NCI-H2227 treated with DMSO at 0.1 percent for 48 hours (cell line): ENCODE measurements at regions not wholly inside any gene's neighbourhood (a gene's known extent, or its start where the extent isn't known, plus 50 kb on each side); places are given as distances from the start of the nearest gene placed in this dataset.

Source experiments
- DNase-seq: peaks from one replicate; lab custom pipeline; 2025; lab: John Stamatoyannopoulos, UW

DNA sequence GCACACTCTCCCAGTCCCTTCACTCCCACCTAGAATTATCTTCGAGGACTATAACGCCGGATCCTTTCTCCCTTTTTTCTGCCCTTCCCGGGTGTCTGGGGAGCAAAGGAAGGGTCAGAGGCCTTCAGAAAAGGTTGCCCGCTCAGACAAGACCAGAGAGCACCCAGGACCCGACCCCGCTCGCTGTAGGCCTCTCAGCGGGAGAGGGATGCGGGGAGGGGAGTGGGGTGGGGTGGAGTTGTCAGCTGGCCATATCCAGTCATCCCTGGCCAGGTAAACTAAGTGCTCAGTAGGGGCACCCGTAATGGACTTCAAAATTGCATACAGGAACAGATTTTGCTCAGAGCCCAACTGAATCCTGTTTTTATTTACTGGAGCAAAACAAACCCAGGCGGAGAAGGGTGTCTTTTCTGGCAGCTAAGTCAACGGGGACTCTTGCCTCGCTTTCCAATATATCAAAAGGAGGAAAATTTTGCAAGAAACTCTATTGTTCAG lies 65.0 kb downstream of the NOL4 start:
- DNase-seq, result peak; percentile 48

DNA sequence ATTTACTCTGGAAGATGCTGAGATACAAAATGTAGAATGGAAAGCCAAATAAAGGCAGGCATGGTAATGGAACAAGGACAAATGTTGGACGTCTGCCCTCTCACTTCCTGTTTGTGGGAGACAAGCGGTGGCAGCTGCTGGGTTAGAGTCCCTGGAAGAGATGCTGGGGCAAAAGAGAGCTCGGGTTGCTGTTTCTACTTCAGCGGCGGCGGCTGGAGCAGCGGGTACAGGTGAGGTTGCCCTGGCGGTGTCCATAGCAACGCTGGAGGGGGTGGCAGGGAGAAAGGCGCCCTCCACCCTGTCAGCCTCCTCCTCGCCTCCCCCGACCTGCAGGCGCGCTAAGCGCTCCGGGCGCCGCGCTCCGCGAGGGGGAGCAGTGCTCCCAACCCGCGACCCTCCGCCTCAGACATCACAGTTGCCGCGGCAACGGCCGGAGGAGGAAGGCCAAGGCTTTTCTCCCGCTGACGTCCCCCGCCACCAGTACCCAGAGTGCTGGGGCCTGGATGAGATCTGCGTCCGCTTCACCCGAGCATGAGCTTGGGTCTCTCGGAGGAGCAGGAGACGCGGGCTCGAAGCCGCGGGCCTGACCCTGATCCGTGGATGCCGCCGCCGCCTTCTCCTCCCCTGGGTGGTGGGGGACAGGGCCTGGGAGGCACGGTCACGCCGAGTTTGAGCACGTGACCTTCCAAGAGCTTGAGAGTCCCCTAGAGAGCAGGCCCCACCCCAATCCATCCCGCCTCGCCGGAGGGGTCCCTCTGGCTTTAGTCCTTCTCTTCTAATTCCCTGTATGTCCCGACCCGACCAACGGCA lies 65.6 kb downstream of the NOL4 start:
- peak; percentile 90 for DNase-seq

DNA sequence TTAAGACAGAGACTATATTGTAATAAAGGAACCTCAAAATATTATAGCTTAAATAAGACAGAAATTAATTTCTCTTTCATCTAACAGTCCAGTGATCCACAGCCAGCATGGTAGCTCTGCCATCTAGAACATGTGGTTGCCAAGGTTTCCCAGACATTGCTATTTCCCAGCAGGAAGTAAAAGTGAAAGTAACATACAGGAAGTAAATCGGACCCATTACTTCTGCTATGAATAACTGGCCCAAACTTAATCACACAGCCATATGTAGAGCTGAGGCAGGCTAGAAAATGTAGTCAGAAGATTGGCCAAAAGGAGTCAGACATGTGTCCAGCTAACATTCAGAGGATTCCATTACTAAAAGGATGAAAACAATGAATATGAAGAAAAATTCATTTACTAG lies 71.0 kb downstream of the NOL4 start:
- peak; percentile 83 for DNase-seq

DNA sequence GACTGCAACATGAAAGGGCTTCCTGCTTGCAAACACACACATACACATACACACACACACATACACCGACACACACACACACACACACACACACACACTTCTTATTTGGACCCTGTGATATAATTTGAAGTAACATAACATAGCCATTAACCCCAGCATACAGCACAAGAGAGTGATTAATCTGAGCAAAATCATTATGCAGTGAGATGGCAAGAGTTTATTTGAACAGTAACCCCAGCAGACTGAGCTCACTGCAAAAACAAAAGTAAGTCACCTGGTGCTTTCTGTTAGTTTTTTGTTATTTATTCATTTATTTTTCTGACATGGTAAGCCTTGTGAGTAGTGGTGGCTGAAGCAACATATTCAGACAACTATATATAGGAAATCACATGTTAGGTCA lies 93.7 kb downstream of the NOL4 start:
- no peak for DNase-seq

DNA sequence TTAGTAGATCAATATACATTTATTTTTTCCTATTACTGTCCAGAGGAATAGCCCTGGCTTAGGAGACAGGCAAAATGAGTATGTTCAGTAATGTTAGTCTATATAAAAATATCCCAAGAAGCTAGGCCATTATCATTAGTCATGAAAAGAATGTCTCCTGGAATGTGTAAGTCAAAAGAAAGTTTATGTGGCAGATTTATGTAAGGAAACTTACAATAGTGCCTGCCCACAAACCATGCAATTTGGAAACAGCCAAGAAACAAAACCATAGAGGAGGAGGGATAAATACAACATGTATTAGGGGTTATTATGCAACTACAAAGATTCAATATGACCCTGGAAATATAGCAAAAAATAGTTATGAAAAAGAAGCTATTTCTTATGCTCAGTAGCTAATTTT lies 96.3 kb downstream of the NOL4 start:
- no peak for DNase-seq

DNA sequence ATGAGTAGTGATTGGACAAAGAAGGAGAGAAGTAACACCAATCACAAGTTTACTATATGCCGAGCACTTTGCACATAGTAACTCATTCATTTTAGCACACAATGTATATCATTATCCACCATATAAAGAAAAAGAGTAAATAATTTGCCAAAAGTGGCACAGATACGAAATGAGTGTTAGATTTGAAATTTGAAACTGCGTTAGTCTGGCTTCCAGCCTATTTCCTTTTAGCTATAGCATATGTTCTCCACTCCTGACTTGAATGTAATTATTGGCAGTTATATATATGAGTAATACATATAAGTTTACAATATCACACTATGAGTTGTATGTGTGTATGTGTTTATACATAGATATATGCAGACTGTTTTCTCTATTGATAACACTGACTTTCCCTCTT lies 98.6 kb downstream of the NOL4 start:
- no peak for DNase-seq

DNA sequence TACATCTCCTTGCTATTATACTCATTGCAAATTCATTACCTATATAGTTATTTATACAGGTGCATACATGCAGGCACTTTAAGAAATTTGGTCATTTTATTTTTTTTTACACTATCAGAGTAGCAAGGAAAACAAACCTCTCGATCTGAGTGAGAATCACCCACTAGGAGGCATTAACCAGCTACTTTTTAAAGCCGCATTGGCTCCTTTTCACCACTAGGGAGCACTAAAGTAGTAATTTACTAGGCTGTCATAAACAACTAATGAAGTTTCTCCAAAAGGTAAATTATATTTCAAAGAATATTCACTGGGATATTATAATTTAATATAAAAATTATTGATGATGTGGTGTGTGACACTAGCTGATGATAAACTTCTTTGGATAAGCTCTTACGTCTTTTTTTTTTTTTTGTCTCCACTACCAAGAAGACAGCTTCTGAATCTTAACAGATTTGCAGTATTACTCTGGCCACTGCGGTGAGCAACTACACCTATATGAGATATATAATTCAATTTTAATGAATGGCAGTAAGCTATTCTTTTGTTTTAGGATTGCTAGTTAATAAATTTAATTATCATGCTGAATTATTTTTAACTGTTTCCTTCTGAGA lies 101.9 kb downstream of the NOL4 start:
- peak; percentile 77 for DNase-seq

DNA sequence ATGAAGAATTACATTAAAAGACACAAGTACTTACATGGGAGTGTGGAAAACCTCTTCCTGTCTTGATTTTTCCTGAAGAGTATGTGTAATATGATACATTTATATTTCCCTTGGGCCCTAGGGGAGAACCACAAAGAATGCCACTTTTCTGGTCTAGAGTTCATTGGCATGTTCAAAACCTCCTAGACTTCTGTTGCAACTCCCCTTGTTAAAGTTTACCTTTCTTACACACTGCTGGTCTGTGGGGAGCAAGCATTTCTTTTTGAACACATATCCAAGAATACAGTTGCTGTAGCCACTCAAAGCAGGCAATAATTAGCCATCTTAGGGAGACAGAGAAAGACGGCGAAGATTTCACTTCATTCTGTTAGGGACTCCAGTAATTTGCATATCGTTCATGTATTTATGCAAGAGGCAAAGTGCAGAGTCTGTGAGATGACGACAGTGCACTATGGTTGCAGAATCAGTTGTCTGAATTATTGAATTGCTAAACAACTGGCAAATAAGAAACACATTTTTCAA lies 103.5 kb downstream of the NOL4 start:
- DNase-seq, result no peak

DNA sequence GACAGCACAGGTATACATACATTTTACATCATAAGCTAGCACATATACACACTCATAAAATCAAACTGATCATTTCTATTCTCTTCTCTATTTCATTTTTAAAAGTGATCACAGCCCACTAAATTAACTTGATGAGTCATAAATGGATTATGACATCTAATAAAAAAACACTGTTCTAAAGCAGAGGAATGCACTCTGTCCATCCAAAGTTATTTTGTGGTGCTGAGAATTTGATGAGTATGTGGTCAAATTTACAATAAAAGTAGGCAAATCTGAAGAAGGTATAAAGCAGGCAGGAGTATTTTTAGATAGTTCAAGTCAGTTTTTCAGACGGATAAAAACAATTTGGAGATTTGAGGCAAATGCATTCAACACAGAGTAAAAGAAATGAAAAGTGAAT lies 104.4 kb downstream of the NOL4 start:
- DNase-seq, result no peak

DNA sequence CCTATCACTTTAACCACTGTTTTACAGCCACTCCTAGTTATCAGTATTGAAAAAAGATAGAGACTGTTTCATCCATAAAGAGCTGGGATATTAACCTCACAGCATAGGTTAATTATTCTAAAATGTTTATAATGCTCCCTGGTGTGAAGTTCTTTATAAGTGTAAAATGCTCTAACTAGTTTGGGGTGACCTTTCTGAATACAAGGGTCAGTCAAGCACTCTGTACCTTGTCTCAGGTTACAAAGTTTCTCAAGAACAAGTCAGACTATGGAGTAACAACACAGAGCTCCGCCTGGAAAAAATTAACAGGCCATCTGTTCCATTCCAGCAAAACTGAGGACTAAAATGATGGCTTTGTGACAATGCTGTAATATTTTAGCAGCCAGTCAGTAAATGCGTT lies 107.4 kb downstream of the NOL4 start:
- peak; percentile 80 for DNase-seq

DNA sequence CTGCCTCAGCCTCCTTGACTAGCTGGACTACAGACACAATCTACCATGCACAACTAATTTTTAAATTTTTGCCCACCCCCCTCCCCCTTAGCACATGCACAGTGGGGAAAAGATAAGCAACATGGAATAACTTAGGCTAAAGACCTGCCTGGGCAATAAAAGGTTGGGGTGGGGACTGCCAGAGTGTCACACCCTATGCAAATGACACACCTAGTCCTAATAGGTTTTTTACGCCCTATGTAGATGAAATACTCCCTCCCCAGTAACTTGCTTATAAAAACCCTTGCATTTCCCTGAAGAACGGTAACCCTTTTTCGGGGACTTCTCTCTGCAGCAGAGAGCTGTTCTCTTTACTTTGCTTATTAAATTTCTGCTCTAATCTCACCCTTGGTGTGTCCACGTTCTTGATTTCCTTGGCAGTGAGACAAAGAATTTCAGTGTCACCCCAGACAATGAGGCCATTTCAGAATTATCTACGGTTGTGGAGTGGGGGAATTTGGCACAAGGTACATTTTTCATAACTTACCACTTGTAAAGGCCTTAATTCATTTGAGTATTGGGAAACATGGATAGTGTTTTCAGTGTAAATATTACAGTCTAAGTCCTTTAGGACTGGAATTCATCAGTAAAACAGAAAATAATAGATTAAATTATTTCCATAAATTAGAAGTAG lies 109.2 kb downstream of the NOL4 start:
- DNase-seq, result no peak

DNA sequence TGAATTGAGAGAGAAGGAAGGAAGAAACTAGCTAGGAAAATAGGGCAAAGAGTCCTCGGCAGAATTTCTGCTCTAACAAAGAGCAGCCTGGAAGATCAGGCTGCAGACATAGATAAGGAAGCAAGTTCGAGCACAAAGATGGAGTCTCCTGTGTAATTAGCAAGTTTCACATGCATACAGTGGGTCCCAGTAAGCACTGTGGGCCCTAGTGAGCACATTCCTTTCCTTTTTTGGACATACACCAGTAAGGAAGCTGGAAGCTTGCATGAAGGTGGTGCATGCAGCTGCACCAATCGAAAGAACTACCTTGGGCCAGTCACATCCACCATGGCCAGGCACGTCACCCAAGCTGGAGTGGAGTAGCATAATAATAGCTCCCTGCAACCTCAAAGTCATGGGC lies 109.7 kb downstream of the NOL4 start:
- DNase-seq, result no peak

DNA sequence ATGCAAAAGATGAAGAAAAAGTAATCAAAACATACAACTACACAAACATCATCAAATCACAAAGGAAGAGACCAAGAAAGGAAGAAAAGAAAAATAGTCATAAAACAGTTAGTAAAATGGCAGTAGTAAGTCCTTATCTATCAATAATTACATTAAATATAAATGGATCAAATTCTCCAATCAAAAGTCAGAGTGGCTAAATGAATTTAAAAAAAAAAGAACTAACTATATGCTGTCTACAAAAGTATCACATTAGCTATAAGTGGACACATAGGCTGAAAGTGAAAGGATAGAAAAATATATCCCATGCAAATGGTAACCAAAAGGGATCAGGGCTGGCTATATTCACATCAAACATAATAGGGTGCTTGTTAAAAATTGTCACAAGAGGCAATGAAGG lies 116.5 kb downstream of the NOL4 start:
- no peak for DNase-seq

DNA sequence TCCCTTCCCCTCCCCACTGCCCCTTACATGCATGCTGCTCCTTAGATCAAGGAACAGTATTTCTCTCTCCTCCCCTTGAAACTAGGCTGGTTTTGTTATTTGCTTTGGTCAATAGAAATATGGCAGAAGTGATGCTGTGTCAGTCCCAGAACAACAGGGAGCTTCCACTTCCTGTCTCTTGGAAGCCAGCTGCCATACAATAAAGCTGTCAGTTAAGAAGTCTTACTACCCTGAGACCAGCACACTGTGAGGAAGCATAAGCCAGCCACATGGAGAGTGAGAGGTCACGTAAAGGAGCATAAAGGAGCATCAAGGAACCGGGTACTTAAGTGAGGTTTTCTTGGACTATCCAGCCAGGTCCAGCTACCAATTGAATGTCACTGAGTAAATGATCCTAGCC lies 126.6 kb downstream of the NOL4 start:
- no peak for DNase-seq

DNA sequence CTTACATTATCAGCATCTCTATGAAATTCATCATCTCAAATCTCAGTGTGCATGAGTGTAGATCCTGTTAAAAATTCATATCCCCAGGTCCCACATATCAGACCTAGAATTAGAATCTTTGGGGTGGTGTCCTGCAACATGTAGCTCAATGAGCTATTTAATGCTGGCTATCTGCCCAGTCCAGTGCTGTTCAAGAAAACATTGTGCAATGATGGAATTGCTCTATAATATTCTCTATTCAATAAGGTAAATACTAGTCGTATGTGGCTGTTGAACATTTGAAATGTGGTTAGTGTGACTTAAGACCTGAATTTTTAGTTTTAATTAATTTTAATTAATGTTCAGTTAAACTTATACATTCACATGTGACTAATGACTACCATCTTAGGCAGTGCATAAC lies 127.4 kb downstream of the NOL4 start:
- DNase-seq, result no peak

DNA sequence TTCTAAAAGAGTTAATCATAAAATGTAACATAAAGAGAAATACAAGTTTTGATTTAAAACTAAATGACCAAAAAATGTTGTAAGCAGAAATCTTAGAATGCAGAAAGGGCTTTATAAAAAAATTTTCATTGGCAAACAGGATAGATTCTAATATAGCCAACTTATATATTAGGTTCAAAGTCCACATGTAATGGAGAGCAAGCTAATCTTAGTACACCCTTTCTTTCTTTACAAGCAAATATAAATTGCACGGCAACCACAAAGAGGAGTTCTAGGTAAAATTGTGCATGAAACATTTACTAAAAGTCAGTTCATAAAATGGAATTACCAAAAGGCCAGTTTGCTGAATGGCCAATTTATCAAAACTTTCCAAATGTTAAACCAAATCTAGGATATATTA lies 130.6 kb downstream of the NOL4 start:
- DNase-seq, result no peak

DNA sequence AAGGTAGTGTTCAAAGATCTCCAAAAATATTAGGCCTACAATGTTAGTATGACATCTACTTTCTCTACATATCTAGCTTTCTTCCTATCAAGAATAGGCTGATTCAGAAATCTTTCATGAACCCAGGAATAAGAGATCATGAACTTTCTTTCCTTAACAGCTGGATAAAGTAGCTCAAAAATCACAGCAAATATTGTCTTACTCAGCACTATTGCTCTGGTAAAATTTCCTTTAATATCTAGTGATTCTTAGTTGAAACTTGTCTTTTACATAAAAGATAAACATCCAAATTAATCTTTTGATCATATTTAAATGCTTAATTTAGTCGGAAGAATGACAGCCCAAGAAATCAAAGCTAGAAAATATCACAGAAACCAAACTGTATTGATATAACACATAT lies 131.9 kb downstream of the NOL4 start:
- DNase-seq, result no peak

DNA sequence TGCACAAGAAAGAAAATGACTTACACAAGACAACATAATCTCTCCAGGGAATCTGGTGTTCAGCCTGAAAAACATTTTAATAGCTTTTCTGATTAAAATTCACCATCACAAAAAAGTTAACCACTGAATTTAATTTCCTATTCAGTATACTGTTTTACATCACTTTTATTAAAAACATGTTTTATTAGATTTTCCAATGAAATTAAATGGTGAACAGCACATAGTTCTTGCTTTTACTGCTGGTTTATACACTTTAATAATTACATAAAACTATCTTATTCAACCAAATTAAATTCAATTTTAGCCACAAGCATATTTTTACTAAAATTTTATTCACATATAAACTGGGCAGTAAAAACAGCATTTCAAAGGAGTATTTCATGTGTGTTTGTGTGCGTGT lies 138.3 kb downstream of the NOL4 start:
- DNase-seq, result no peak

DNA sequence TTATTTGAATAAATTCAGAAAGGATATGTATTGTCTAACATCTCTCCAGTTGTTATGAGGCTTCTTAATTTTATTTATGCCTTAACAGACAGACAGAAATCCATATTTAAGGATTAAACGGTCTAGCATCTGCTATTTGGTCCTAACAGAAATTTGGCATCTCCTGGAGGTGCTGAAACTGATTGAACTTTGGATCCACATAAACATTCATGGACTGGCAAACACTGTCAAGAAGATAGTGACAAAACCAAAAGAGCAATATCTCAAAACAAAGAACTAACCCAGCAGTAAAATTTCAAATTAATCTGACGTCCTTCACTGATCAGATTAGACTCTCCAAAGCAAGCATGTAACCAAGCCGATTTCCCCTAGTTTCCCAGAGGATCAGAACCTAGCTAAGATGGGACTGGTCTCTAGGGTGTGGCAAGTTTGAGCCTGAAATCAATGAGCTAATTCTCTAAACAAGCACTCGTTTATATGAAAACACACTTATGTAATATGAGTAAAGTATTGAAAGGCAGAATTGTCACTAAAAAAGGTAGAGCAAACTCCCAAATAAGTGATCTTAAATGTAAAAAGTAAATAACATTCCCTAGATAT lies 139.5 kb downstream of the NOL4 start:
- DNase-seq, result no peak

DNA sequence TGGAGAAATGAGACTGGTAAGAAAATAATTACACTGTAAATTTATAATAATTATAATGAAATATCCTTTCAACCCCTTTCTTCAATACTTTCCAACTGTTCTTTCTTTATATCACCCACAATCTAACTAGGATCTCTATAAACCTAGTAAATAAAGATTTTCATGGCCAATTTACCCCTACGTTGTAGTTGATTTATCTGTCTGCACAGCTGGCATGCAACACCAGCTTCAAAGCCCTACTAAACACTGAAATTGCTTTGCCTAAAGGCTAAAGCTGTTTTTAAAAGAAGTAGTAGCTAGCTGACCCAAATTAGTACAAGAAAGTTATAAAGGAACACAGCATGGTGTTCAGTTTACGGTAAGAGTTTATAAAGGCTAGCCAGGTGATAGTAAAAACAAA lies 140.1 kb downstream of the NOL4 start:
- DNase-seq, result no peak

DNA sequence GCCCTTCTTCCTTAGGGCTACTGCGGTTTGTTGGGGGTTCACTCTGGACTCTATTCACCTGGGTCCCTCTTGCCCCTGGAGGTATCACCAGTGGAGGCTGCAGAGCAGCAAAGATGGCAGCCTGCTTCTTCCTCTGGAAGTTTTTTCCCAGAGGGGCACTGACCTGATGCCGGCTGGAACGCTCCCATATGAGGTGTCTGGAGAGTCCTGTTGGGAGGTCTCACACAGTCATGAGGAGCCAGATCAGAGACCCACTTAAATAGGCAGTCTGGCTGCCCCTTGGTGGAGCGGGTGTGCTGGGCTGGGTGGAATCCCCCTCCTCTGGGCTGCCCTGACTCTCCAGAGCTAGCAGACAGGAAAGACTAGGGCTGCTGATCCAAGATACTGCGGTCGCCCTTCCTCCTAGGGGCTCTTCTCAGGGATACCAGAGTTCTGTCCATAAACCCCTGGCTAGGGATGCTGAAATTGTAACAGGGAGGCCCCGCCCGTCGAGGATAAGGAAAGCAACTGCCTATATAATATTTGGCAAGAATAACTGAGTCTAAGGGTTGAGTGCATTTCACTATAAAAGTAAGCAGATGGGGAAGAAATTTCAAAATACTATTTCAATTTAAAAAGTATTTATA lies 140.7 kb downstream of the NOL4 start:
- no peak for DNase-seq

DNA sequence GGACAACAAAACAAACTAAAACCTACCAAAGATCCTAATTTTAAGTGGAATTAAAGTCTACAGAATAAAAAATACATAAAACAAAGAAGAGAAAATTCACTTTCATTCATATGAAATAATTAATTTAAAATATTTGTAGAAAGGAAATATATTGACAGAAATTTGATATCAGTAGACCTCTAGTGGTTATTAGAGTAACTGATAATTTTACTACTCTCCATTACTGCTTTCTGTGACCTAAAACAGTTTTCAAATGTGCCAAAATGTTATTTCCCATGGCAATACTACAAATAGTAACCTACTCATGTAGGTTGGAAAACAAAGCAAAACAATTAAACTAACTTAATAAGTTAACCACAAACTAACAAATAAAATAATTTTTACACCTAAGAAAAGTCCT lies 147.1 kb downstream of the NOL4 start:
- no peak for DNase-seq
